Vagina (tissue), 2 donors: ENCODE measurements at regions not wholly inside any gene's neighbourhood (a gene's known extent, or its start where the extent isn't known, plus 50 kb on each side); places are given as distances from the start of the nearest gene placed in this dataset.

Source experiments
- CTCF ChIP-seq, 3 experiments: fragments of 450-650 bp in 2 of 3; fragments of 200-600 bp in 1 of 3; sonication (generic) in 1 of 3; IDR thresholded peaks; one replicate each; pipeline ENCODE4 v1.5.1; 2017 to 2019; ENCODE audit warnings: antibody characterized with exemption in 3 of 3, mild to moderate bottlenecking in 2 of 3, moderate library complexity in 2 of 3
- POLR2A ChIP-seq, 2 donors: fragments of 450-650 bp; IDR thresholded peaks; one replicate each; pipeline ENCODE4 v1.6.1; 2017; ENCODE audit warnings: antibody characterized with exemption in 2 of 2, mild to moderate bottlenecking in 2 of 2, moderate library complexity in 2 of 2
- POLR2AphosphoS5 ChIP-seq, 2 donors: sonication (generic); formaldehyde crosslinking; IDR thresholded peaks; one replicate each; pipeline ENCODE4 v1.9.0; 2017; ENCODE audit warnings: antibody characterized with exemption in 2 of 2, mild to moderate bottlenecking in 2 of 2, low read depth in 1 of 2; ENCODE audit not compliant: insufficient read depth in 1 of 2

DNA sequence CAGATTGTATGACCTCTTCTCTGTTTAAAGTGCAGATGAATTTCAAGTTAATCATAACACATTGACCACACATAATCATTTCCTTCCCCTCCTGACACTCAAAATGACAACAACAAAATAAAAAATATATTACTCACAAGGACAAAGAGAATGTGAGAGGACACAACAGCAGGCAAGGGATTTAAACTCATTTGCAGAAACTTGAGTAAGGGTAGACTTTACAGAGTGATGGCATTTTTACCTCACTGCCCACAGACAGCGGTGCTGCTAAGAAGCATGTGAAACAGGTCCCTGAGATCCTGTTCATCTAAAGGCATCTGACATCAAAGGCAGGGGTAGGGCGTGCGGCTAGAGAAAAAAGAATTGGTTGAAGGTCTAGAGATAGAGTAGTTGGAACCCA lies 99.0 kb downstream of the TRIM36 start:
- TF ChIP-seq CTCF (IDR thresholded peaks at IDR 0.05) (no peak), POLR2AphosphoS5 (IDR thresholded peaks at IDR 0.05; ENCODE audit: insufficient read depth in 1 of 2, low read depth in 1 of 2) (no peak), POLR2A (IDR thresholded peaks at IDR 0.05) (no peak)
